ENCODE measurements at regions not wholly inside any gene's neighbourhood (a gene's known extent, or its start where the extent isn't known, plus 50 kb on each side); places are given as distances from the start of the nearest gene placed in this dataset.
"Not testable (repeated sequence)": the region's sequence is repeated elsewhere in the genome, so short reads cannot be mapped to it uniquely, and the experiment has no call there.

DNA sequence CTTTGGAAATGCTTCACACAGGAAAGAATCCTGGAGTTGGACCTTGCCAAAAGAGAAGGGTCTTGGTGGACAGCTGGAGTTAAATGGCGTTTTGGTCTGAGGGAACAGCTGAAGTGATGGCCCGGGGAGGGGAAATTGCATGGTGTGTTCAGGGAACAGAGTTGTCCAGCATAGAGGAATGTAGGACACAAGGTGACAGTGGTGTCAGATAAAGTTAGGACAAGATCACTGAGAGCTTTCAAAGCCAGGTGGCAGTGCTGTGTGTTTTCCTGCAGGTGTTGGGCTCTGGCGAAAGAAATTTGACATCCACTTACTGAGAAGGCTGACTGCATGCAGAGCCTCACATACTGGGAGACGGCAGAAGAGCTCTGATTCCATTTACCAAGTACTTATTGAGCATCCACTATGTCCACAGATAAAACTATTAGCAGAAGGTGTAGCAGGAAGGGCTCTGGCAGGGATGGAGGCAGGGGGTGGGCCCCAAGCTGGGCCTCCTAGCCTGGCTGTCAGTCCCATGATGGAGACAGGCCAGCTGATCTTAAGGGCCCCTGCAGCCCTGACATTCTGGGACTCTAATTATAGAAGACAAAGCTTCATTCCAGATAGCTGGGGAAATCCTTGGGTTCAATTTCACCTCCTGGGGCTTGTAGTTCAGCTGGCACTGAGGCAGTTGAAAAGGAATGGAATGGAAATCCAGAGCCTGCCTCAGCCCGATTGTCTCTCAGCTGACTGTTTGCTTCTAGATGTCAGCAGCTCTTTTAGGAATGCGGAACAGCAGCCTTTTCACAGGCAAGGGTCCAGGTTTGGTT lies 150.2 kb upstream of the MAMLD1 start:
- DNase-seq, result no peak

DNA sequence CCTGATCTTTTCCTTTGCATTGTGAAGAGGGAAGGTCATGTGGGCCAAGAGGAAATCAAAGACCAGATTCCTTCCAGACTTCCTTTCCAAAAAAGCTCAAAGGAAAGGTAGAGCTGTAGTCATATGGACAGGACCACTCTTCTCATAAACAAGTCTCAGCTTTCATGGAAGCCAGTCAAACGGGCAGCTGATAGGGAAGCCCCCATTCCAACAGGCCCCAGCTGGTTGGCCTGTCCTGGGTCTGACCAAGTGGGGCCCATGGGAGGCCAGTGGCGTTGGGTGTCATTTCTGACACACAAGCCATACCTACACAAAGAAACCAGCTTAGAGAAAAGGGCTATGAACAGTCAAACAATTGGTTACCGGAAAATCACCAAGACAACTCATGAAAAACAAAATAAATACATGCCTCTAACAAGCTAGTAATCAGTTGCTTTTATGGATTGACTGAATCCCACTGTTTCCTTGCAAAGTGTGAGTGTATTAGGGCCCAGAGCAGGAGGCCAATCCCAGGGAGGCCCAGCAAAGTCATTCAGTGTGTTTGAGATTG lies 149.6 kb upstream of the MAMLD1 start:
- peak in 1 of 2 donors; percentile 28 for DNase-seq

DNA sequence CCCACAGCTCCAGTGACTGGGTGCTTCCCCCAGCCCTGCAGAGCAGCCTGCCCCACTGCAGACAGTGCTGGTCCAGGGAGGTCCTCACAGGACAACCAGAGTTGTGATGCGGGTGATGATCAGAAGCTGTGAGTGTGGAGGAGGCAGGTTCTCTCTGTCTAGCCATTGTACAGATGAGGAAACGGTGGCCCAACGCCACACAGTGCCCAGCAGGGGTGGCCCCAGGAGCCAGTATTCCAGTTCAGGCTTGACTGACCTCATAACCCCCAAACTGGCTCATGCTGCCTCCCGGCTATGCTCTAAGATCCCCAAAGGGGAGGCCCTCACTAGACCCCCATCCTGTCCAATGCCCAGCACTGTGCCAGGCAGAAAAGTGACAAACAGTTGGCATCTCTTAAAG lies 147.1 kb upstream of the MAMLD1 start:
- not testable (repeated sequence) for DNase-seq

DNA sequence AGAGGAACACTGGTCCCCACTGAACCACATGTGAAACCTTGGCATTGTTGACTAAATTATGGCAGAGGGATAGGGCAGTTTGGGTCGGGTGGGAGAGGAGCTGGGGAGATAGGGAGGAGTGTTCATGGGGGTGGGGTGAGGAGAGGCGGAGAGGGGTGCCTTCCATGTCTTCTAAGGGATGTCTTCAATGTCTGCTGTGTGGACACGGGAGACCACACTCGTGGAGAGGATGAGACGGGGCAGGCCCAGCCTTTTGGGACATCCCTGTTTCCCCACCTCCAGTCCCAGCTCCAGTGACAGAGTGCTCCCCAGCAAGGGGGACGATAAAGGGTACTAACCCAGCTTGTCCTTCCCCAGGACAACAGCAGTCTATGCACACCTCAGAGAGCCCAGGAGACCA lies 146.4 kb upstream of the MAMLD1 start:
- no peak for DNase-seq

DNA sequence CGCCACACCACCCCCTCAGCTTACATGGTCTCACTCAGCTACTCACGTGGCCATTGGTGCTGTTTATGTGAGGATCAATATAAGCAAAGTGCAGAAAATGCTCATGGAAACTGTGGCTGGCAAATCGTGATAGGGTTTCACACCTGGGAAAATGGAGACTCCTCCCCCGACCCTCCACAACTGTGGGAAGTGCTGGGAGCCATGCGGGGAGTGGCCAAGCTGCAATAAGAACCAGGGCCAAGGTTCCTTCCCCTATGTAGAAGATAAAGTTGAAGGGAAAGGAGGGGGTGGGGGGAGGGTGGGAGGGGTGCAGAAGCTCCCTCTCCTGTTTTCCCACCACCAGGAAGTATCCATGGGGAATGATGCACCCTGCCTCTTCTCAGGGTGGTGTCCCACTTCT lies 145.5 kb upstream of the MAMLD1 start:
- no peak for DNase-seq

DNA sequence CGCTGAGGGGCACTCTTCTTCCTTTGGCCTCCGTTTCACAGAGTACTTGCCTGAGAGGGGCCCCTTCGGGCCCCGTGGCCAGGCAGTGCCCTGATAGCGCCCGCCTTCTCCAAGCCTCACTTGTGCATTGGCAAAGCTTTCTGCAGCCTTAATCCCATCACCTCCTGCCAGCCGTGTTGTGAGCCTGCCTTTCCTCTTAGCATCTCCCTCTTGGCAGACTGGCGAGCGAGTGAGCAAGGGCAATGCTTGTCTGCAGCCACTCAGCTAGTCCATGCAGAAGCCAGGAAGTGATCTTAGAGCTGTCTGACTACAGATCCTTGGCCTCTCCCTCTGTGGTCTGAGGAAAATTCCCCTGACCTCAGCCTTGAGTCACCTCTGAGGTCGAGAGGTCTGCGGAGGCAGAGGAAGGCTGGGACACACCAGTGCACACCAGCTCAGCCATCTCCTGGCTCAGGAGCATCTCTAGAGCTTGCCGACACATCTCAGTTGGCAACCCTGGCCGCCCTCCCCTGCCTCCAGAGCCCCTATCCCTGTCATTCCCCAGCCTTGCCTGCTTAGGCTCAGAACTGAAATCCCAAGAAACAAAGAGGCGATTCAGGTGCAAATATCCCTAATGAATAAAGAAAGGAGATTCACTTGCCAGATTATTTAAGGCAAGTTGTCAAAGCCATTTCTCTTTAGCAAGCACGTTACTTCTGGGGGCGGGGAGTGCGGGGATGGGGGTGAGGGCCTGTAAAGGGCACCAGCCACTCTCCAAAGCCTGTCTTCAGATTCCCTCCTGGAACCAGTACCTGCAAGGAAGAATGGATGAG lies 143.5 kb upstream of the MAMLD1 start:
- DNase-seq, result no peak

DNA sequence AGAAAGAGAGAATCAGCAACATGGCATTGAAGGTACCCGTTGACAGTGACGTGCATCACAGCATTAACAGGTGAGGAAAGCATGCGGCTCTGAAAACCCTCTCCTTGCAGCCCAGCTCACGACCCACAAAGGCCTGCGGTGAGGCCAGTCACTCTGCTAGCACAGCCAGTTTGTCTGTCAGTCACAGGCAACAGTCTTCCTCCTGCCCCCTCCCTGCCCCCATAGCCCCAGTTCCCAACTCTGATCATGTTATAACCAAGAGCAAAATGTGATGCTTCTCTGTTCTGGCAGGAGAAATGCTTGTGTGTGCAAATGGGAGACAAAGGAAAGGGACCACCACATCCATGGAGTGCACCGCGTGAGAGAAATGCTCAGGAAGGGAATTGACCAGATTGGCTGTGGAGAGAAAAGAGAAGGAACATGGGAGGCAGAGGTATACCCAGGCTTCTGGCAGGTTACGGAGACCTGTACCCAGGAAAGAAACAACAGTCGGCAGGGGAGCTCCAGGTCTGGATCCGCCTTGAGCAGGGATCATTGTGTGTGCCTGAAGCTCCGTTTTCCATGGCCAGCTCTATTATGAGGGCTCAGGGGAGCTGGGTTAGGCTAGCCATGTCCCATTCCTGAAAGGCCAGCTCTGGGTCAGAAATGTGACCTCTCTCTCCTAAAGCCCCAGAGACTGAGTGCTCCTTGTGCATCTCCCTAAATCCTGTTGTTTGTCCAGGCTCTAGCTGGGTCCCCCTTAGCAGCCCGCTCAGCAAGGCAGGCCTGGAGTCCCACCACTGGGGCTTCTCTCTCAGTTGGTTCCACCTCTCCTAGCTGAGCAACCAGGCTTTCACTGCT lies 139.7 kb upstream of the MAMLD1 start:
- no peak for DNase-seq

DNA sequence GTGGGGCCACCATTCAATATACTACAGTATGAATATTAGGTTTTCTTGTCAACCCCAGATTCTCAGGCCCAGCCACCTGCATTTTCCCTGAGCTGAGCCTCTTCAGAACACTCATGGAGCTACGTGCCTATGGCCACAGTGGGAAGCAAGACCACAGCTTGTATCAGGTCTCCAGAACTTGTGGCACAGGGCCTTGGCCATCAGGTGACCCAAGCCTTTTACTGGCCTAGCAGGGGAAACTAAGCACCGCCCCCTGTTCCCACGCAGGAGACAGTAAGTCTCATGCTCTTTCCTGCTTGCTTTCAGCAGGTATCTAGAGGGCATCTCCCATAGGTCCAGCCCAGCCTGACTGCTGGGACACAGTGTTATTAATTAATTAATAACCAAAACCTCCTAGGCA lies 138.4 kb upstream of the MAMLD1 start:
- DNase-seq, result no peak

DNA sequence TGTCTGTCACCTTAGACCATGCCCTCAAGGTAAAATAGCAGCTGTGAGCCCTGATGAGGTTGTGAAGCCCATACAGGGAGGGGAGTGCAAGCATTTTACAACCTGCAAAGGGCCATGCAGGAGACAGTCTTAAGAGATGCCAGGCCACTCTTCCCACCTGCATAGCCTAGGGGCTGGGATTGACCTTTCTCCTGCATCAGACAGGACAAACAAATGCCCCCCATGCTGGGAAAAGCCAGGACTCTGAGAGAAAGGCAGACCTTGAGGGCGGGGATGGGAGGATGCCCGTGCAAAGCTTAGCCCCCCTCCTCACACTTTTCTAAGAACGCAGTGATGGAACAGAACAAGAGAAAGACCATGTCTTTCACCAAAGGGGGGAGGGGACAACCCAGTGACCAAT lies 137.9 kb upstream of the MAMLD1 start:
- no peak for DNase-seq

DNA sequence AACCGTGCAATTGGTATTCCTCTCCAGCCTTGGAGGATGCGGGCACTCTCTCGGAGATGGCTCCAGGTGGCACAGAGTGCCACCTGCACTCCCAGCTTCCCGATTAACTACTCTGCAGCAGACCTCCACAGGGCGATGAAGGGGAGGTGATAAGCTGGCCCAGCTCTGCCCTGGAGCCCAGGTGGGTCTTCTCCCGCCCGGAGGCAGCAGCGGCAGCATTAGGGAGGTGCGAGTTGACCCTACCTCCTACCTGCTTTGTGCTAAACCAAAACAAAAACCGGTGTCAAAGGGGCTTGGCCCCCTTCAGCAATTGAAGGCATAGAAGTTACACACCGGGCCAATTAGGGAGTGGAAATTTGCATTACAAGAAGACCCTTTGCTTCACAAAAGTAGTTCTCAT lies 137.4 kb upstream of the MAMLD1 start:
- DNase-seq, result no peak

DNA sequence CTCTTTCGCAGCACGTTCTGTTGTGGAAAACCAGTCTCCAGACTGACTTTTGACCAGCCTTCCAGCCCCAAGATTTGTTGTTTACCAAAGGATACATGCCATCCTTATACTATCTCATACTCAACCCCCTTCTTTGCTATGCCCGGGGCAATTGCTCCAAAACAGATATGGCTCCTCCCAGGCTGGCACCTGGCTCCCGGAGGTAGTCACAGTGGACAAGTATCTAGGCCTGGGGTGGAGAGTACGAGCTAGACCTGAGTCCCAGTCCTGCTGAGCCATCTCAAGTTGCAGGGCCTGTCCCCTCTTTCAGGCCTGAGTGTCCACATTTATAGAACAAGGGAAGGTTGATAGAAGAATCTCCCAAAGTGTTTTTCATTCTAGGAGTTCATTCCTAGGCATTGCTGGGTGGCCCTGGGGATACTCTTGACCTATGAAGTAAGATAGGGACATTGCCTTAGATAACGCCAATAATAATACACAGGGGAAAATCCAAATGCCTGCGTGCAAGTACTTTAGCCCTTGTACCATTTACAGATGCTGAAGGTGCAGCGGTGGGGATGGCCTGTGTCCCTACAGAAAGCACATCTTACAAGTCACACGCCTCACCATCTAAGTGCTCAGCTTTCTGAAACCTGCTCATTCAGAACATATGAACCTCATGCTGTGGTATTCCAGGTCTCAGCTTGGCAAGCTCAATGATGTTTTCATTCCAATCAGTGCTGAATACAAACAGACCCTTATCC lies 136.7 kb upstream of the MAMLD1 start:
- DNase-seq, result no peak

DNA sequence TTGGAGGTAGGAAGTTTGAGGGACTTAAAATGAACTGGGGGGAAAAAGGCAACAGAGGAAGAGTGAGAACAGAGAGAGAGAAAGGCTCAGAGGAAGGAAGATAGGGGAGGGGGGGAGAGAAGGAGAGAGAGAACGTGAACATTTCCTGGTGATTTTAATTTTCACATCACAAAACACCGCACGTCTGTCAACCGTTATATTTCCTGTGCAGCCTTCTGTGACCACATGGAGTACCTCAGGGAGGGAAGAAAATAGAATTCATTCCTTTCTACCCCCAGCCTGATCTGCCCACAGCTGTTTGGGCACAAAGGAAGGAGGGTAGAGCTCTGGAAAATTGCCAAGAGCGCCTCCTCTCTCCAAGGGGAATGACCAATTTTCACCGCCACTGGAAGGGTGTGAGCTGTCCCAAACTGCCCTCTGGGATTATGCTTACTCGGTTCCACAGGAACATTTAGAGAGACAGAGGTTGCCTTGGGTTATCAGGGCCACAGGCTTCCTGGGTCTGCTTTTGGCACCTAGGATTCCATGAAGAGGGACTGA lies 135.7 kb upstream of the MAMLD1 start:
- DNase-seq, result no peak

DNA sequence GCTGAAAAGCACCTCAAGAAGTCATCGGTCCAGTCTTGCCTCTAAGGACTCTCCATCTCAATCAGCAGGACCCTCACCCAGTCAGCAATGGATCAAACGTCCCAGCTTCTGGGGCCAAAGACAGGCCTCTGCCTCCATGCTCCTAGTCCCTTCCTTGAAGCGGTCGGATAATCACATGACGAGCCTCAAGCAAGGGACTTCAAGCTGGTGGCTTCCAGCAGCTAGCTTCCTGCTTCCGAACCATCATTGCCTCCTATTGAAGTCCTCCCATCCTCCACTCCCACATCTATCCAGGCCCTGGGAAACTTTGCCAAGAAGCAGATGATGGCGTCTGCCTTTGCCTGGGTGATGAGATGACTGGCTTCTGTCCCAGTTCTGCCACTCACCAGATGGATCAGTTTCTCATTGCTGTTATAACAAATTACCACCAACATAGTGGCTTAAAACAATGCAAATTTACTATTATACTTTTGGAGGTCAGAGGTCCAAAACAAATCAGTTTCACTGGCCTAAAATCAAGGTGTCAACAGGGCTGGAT lies 135.2 kb upstream of the MAMLD1 start:
- DNase-seq, result no peak

DNA sequence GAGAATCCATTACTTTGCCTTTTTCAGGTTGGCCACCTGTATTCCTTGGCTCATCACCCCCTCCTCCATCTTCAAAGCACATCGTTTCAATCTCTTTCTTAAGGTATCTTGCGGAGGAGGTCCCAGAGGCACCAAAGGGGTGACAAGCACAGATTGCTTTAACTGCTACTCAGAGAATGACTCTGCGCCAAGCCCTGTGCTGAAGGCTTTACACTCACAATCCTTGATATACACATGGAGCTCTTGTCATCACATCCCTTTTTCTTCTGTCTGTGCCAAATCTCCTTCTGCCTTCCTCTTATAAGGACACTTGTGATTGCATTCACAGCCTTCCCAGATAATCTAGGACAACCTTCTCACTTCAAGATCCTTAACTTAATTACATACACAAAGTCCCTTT lies 134.7 kb upstream of the MAMLD1 start:
- no peak for DNase-seq

DNA sequence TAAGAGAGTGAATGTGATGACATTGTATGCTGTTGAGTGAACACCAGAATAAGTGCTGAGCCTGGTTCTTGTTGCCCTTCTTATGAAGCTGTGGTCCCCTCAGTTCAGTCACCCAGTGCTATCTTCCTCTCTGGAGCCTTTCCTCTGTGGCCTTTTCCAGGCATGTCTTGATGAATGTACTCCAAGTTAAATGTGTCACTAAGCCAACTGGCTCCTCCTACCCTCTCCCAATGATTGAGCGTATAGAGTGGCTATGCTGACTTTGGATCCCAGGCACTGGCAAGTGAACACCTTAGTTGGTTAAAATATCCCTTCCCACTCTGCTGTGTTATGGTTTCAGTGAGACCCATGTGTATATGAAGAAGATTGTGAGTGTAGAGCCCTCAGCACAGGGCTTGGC lies 134.1 kb upstream of the MAMLD1 start:
- DNase-seq, result no peak

DNA sequence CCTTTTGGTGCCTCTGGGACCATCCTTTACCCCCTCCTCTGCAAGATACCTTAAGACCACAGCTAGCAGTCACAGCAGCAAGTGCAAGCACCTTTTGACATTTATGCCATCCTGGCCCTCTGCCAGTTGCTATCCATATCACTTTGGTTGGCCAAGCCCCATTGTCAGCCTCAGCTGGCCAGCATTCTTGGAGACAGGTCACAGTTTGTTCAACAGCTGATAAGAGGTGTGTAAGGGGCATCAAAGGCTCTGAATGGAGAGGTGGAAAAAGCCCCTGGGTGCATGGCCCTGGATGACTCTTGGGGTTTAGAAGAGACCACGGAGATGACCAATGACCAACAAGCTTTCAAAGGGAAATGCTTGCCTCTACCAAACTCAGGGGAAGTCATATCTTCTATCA lies 133.6 kb upstream of the MAMLD1 start:
- DNase-seq, result no peak

DNA sequence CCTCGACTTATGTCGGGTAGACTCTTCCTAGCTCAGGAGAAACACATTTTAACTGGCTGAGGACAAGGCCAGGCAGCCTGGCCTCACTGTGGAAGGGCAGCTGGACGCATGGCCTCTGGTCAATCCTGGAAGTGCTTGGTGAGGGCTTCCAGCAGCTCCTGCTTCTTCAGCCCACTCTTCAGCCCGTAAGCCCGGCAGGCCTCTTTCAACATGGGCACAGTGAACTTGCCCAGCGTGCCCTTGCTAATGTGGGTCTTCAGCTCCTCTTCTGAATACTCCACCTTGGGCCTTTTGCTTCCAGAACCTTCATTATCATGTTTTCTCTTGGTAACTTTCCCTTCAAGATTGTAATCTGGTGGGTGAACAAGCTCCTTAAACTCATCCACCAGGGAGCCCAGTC lies 132.2 kb upstream of the MAMLD1 start:
- DNase-seq, result not testable (repeated sequence)

DNA sequence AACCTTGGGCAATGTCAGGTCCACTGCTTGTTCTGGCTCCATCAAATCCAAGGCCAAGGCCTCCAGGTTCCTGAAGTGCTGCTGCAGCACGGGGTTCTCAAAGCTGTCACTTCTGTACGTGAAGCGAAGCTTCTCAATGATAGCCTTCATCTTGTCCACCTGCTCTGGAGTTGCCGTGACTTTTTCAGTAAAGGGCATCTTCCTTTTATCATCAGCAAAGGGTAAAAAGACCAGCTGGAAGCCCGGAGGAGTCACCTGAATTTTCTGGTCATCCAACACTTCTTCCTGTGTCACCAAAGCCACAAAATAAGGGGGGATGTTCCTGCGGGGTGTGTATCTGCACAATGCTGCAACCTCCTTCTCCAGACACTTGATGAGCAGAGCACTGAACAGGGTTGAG lies 131.7 kb upstream of the MAMLD1 start:
- DNase-seq, result not testable (repeated sequence)

DNA sequence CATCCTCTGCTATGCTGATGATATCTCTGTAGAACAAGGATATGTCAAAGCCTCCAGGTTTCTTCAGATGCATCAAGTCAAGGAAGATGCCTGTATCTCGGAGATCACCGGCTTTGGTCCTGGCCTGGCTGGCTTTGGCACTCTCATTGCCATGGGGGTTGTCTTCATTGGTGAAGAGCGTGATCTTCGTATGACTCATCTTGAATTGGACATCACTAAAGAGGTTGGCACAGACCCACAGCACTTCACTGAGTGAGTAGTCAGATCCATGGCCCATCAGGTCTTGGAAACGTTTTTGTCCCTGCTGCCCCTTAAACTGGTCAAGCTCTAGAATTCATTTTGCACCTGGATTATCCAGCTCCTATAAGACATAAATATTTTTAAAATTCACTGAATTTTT lies 130.9 kb upstream of the MAMLD1 start:
- DNase-seq, result not testable (repeated sequence)

DNA sequence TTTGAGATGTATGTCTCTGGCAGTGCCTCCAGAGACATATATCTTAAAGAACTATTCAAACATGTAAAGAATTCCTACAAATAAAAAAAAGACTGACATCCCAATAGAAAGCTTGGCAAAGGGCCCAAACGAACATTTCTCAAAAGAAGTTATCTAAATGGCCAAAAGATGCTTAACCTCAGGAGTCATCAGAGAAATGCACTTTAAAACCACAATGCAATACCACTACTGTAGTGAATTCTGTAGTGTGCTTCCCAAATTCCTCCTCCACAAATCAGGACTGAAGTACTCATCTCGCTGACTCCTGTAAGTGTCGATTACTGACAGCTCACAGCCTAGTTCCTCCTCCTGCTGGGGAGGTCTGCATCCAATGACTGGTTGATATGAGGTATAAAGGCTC lies 129.0 kb upstream of the MAMLD1 start:
- no peak for DNase-seq

DNA sequence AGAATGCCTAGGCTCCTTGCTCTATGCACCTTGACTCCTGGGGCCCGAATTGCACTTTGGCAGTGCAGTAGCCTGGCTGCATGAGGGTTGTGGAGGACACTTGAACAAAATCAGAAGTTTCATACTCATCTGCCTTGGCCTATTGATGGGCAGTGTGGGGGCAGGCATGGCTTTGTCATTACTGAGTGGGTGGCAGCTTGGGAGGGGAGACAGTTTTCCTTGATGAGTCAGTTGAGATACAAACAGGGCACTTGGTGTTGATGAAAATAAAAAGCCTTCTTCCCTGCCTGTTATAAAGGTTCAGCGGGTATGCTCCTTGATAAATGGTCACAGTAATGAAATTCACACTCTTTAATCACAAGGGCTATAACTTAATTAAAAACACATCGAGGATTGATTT lies 126.8 kb upstream of the MAMLD1 start:
- DNase-seq, result no peak

Data from right lung (tissue), 2 donors.